ENCODE measurements at regions not wholly inside any gene's neighbourhood (a gene's known extent, or its start where the extent isn't known, plus 50 kb on each side); places are given as distances from the start of the nearest gene placed in this dataset.
A peak's percentile ranks its signal among the peaks of the same experiment; 100 is the strongest.

GRCh38 chr2:7961550-7961949 is 720.3 kb upstream of the ID2 start:
- no peak for DNase-seq (ENCODE audit: low read depth, low spot score)
- H3K36me3 ChIP-seq (ENCODE audit: control insufficient read depth, insufficient read depth, low read length) = no peaks in the 10 kb centered on the region
- no peak overlapping the region for H3K4me3 ChIP-seq (ENCODE audit: low read length)
- H3K9me3 ChIP-seq (ENCODE audit: control insufficient read depth, insufficient read depth, low read length) = no peaks in the 10 kb centered on the region
- WGBS (ENCODE audit: insufficient coverage, insufficient read length) = no CpG with 5 or more reads among the region's 2 CpGs
- no peaks in the 10 kb centered on the region for H3K27me3 ChIP-seq (ENCODE audit: control insufficient read depth, insufficient read depth, low read length)
- no peak overlapping the region for H3K27ac ChIP-seq (ENCODE audit: low read length)
- H3K4me1 ChIP-seq (ENCODE audit: control insufficient read depth, insufficient read depth, low read length) = peaks cover 5% of the 10 kb centered on the region; the same call in 1 of the 2 replicates

- Histone ChIP-seq H3K27ac (ENCODE audit: low read length) (no peak overlapping the region), H3K4me3 (ENCODE audit: low read length) (no peak overlapping the region), H3K36me3 (ENCODE audit: control insufficient read depth, insufficient read depth, low read length) (no peaks in the 10 kb centered on the region), H3K4me1 (ENCODE audit: control insufficient read depth, insufficient read depth, low read length) (peaks cover 5% of the 10 kb centered on the region; the same call in 1 of the 2 replicates), H3K27me3 (ENCODE audit: control insufficient read depth, insufficient read depth, low read length) (no peaks in the 10 kb centered on the region), H3K9me3 (ENCODE audit: control insufficient read depth, insufficient read depth, low read length) (no peaks in the 10 kb centered on the region)
- no CpG with 5 or more reads among the region's 3 CpGs for WGBS (ENCODE audit: insufficient coverage, insufficient read length)
- DNase-seq (ENCODE audit: low read depth, low spot score) = peak; percentile 2
Measured at GRCh38 chr2:7962161-7962560, 719.7 kb upstream of the ID2 start.

- Histone ChIP-seq H3K4me1 (ENCODE audit: control insufficient read depth, insufficient read depth, low read length) (peaks cover 5% of the 10 kb centered on the region; the same call in 1 of the 2 replicates), H3K27me3 (ENCODE audit: control insufficient read depth, insufficient read depth, low read length) (no peaks in the 10 kb centered on the region), H3K27ac (ENCODE audit: low read length) (no peak overlapping the region), H3K4me3 (ENCODE audit: low read length) (no peak overlapping the region), H3K9me3 (ENCODE audit: control insufficient read depth, insufficient read depth, low read length) (no peaks in the 10 kb centered on the region), H3K36me3 (ENCODE audit: control insufficient read depth, insufficient read depth, low read length) (no peaks in the 10 kb centered on the region)
- DNase-seq (ENCODE audit: low read depth, low spot score) = no peak
- WGBS (ENCODE audit: insufficient coverage, insufficient read length) = no CpG with 5 or more reads among the region's 4 CpGs
Measured at GRCh38 chr2:7963787-7964186, 718.1 kb upstream of the ID2 start.

GRCh38 chr2:7966032-7966431 is 715.8 kb upstream of the ID2 start:
- Histone ChIP-seq H3K27me3 (ENCODE audit: control insufficient read depth, insufficient read depth, low read length) (no peaks in the 10 kb centered on the region), H3K4me1 (ENCODE audit: control insufficient read depth, insufficient read depth, low read length) (peaks cover 5% of the 10 kb centered on the region; the same call in 1 of the 2 replicates), H3K36me3 (ENCODE audit: control insufficient read depth, insufficient read depth, low read length) (no peaks in the 10 kb centered on the region), H3K9me3 (ENCODE audit: control insufficient read depth, insufficient read depth, low read length) (no peaks in the 10 kb centered on the region), H3K4me3 (ENCODE audit: low read length) (no peak overlapping the region), H3K27ac (ENCODE audit: low read length) (no peak overlapping the region)
- DNase-seq (ENCODE audit: low read depth, low spot score) = no peak
- WGBS (ENCODE audit: insufficient coverage, insufficient read length) = no CpG with 5 or more reads among the region's 3 CpGs

GRCh38 chr2:7967707-7968405 is 714.0 kb upstream of the ID2 start:
- no peaks in the 10 kb centered on the region for H3K36me3 ChIP-seq (ENCODE audit: control insufficient read depth, insufficient read depth, low read length)
- no peak overlapping the region for H3K27ac ChIP-seq (ENCODE audit: low read length)
- no peaks in the 10 kb centered on the region for H3K4me1 ChIP-seq (ENCODE audit: control insufficient read depth, insufficient read depth, low read length)
- WGBS (ENCODE audit: insufficient coverage, insufficient read length) = no CpG with 5 or more reads among the region's 6 CpGs
- no peaks in the 10 kb centered on the region for H3K9me3 ChIP-seq (ENCODE audit: control insufficient read depth, insufficient read depth, low read length)
- H3K4me3 ChIP-seq (ENCODE audit: low read length) = no peak overlapping the region
- DNase-seq (ENCODE audit: low read depth, low spot score) = no peak
- H3K27me3 ChIP-seq (ENCODE audit: control insufficient read depth, insufficient read depth, low read length) = no peaks in the 10 kb centered on the region

GRCh38 chr2:7969756-7970515 is 711.9 kb upstream of the ID2 start:
- WGBS (ENCODE audit: insufficient coverage, insufficient read length) = no CpG with 5 or more reads among the region's 10 CpGs

GRCh38 chr2:7971248-7971647 is 710.6 kb upstream of the ID2 start:
- no peaks in the 10 kb centered on the region for H3K36me3 ChIP-seq (ENCODE audit: control insufficient read depth, insufficient read depth, low read length)
- WGBS (ENCODE audit: insufficient coverage, insufficient read length) = no CpG with 5 or more reads among the region's 2 CpGs

More at GRCh38 chr2:7969756-7970515, 711.9 kb upstream of the ID2 start:
- H3K27me3 ChIP-seq (ENCODE audit: control insufficient read depth, insufficient read depth, low read length) = no peaks in the 10 kb centered on the region
- H3K4me1 ChIP-seq (ENCODE audit: control insufficient read depth, insufficient read depth, low read length) = no peaks in the 10 kb centered on the region
- no peak for DNase-seq (ENCODE audit: low read depth, low spot score)
- H3K4me3 ChIP-seq (ENCODE audit: low read length) = no peak overlapping the region
- no peak overlapping the region for H3K27ac ChIP-seq (ENCODE audit: low read length)
- H3K36me3 ChIP-seq (ENCODE audit: control insufficient read depth, insufficient read depth, low read length) = no peaks in the 10 kb centered on the region
- H3K9me3 ChIP-seq (ENCODE audit: control insufficient read depth, insufficient read depth, low read length) = no peaks in the 10 kb centered on the region

GRCh38 chr2:7971841-7972240 is 710.0 kb upstream of the ID2 start:
- H3K36me3 ChIP-seq (ENCODE audit: control insufficient read depth, insufficient read depth, low read length) = no peaks in the 10 kb centered on the region
- no peaks in the 10 kb centered on the region for H3K4me1 ChIP-seq (ENCODE audit: control insufficient read depth, insufficient read depth, low read length)
- no CpG with 5 or more reads among the region's 4 CpGs for WGBS (ENCODE audit: insufficient coverage, insufficient read length)
- H3K9me3 ChIP-seq (ENCODE audit: control insufficient read depth, insufficient read depth, low read length) = no peaks in the 10 kb centered on the region
- no peaks in the 10 kb centered on the region for H3K27me3 ChIP-seq (ENCODE audit: control insufficient read depth, insufficient read depth, low read length)
- DNase-seq (ENCODE audit: low read depth, low spot score) = no peak
- no peak overlapping the region for H3K4me3 ChIP-seq (ENCODE audit: low read length)
- no peak overlapping the region for H3K27ac ChIP-seq (ENCODE audit: low read length)

More at GRCh38 chr2:7971248-7971647, 710.6 kb upstream of the ID2 start:
- no peak overlapping the region for H3K27ac ChIP-seq (ENCODE audit: low read length)
- no peaks in the 10 kb centered on the region for H3K9me3 ChIP-seq (ENCODE audit: control insufficient read depth, insufficient read depth, low read length)
- no peak for DNase-seq (ENCODE audit: low read depth, low spot score)
- no peak overlapping the region for H3K4me3 ChIP-seq (ENCODE audit: low read length)
- no peaks in the 10 kb centered on the region for H3K27me3 ChIP-seq (ENCODE audit: control insufficient read depth, insufficient read depth, low read length)
- no peaks in the 10 kb centered on the region for H3K4me1 ChIP-seq (ENCODE audit: control insufficient read depth, insufficient read depth, low read length)

- Histone ChIP-seq H3K4me1 (ENCODE audit: control insufficient read depth, insufficient read depth, low read length) (no peaks in the 10 kb centered on the region), H3K4me3 (ENCODE audit: low read length) (no peak overlapping the region), H3K9me3 (ENCODE audit: control insufficient read depth, insufficient read depth, low read length) (no peaks in the 10 kb centered on the region), H3K27me3 (ENCODE audit: control insufficient read depth, insufficient read depth, low read length) (no peaks in the 10 kb centered on the region), H3K36me3 (ENCODE audit: control insufficient read depth, insufficient read depth, low read length) (no peaks in the 10 kb centered on the region), H3K27ac (ENCODE audit: low read length) (no peak overlapping the region)
- no CpG with 5 or more reads among the region's 7 CpGs for WGBS (ENCODE audit: insufficient coverage, insufficient read length)
- DNase-seq (ENCODE audit: low read depth, low spot score) = peak; percentile 2
Measured at GRCh38 chr2:7972670-7973069, 709.2 kb upstream of the ID2 start.

- DNase-seq (ENCODE audit: low read depth, low spot score) = no peak
- no CpG with 5 or more reads among the region's 8 CpGs for WGBS (ENCODE audit: insufficient coverage, insufficient read length)
- Histone ChIP-seq H3K27ac (ENCODE audit: low read length) (no peak overlapping the region), H3K9me3 (ENCODE audit: control insufficient read depth, insufficient read depth, low read length) (no peaks in the 10 kb centered on the region), H3K4me1 (ENCODE audit: control insufficient read depth, insufficient read depth, low read length) (no peaks in the 10 kb centered on the region), H3K27me3 (ENCODE audit: control insufficient read depth, insufficient read depth, low read length) (no peaks in the 10 kb centered on the region), H3K36me3 (ENCODE audit: control insufficient read depth, insufficient read depth, low read length) (no peaks in the 10 kb centered on the region), H3K4me3 (ENCODE audit: low read length) (no peak overlapping the region)
Measured at GRCh38 chr2:7973801-7974480, 707.9 kb upstream of the ID2 start.

Data from iPS DF 6.9 (cell line).